Gastroesophageal sphincter (tissue), 4 donors: ENCODE measurements at regions not wholly inside any gene's neighbourhood (a gene's known extent, or its start where the extent isn't known, plus 50 kb on each side); places are given as distances from the start of the nearest gene placed in this dataset.

Experiments
- ATAC-seq: fragments of 150-250 bp; one replicate; pipeline ENCODE4 v1.9.1; 2016; ENCODE audit warnings: mild to moderate bottlenecking, moderate library complexity
- H3K27ac ChIP-seq, 4 donors: fragments of 200-600 bp; sonication (generic) in 3 of 4; 1 replicate in 3 of 4; 2 replicates in 1 of 4; pipeline ENCODE4 v1.5.1; 2016 to 2019
- H3K27me3 ChIP-seq: fragments of 200-600 bp; sonication (generic); one replicate; pipeline ENCODE4 v1.5.1; 2019
- H3K36me3 ChIP-seq, 2 donors: fragments of 200-600 bp; sonication (generic); one replicate each; pipeline ENCODE4 v1.5.1; 2019; ENCODE audit warnings: control low read depth in 1 of 2
- H3K4me1 ChIP-seq, 3 donors: fragments of 200-600 bp; sonication (generic); 1 replicate in 2 of 3; 2 replicates in 1 of 3; pipeline ENCODE4 v1.5.1; 2016 to 2019; ENCODE audit warnings: control low read depth in 2 of 3
- H3K4me3 ChIP-seq, 2 donors: fragments of 200-600 bp; sonication (generic); one replicate each; pipeline ENCODE4 v1.5.1; 2019; ENCODE audit warnings: mild to moderate bottlenecking in 1 of 2, moderate library complexity in 1 of 2
- H3K9me3 ChIP-seq, 3 donors: fragments of 200-600 bp; sonication (generic); one replicate each; pipeline ENCODE4 v1.5.1; 2017 to 2019; ENCODE audit warnings: control low read depth in 2 of 3
- CTCF ChIP-seq, 4 experiments: fragments of 200-600 bp in 2 of 4; fragments of 450-650 bp in 2 of 4; sonication (generic) in 1 of 4; IDR thresholded peaks; one replicate each; pipeline ENCODE4 v1.5.1; 2017 to 2019; ENCODE audit warnings: antibody characterized with exemption in 4 of 4, mild to moderate bottlenecking in 2 of 4, moderate library complexity in 2 of 4
- EP300 ChIP-seq: sonication (generic); formaldehyde crosslinking; IDR thresholded peaks from one replicate; pipeline ENCODE4 v1.6.1; 2017; ENCODE audit warnings: antibody characterized with exemption, mild to moderate bottlenecking
- POLR2A ChIP-seq, 2 donors: fragments of 450-650 bp; IDR thresholded peaks; one replicate each; pipeline ENCODE4 v1.6.1; 2017; ENCODE audit warnings: antibody characterized with exemption in 2 of 2, mild to moderate bottlenecking in 2 of 2, moderate library complexity in 1 of 2
- POLR2AphosphoS5 ChIP-seq: sonication (generic); formaldehyde crosslinking; IDR thresholded peaks from one replicate; pipeline ENCODE4 v1.6.1; 2017; ENCODE audit warnings: antibody characterized with exemption
- WGBS, 2 donors: methylation state at CpG; one replicate each; pipeline ENCODE4 v1.1.5; 2018; ENCODE audit warnings: low coverage in 1 of 2; 5-methylcytosine and 5-hydroxymethylcytosine counted together

- Histone ChIP-seq H3K27ac (no peak overlapping the region), H3K36me3 (no peaks in the 10 kb centered on the region), H3K9me3 (no peaks in the 10 kb centered on the region), H3K27me3 (peaks cover 96% of the 10 kb centered on the region), H3K4me1 (peaks cover 0 to 19% (median 0%) of the 10 kb centered on the region in 3 donors), H3K4me3 (no peak overlapping the region)
- TF ChIP-seq EP300 (no peak), POLR2AphosphoS5 (no peak), CTCF (IDR thresholded peaks at IDR 0.05) (no peak), POLR2A (IDR thresholded peaks at IDR 0.05) (no peak)
- WGBS, 2 donors = 89 to 90% methylated on average over 3 of the region's 5 CpGs
- no peak for ATAC-seq
These were observed 129.5 kb downstream of the GPX5 start for GRCh38 chr6:28655164-28655563.

DNA sequence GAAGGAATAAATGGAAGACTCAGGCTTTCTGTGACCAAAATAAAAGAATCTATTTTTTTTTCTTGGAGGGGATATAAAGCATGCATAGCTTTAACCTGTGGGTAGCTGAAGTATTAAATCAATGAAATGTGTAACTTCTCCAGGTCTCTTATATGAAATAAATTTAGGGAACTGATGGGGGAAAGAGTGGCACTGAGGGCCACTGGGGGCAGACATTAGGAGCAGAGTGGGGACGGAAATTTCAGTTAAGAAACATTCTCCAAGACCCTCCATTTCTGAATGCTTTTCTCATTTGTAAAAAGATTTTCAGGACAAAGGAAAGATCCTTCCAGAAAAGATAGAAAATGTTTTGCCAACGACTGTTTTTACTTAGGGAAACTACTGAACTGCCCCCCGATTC is 131.0 kb downstream of the GPX5 start:
- peaks cover 89% of the 10 kb centered on the region for H3K27me3 ChIP-seq
- WGBS, 2 donors = 8 to 29% methylated on average over 2 to 3 of the region's 3 CpGs
- ATAC-seq = no peak
- no peaks in the 10 kb centered on the region for H3K36me3 ChIP-seq
- H3K4me3 ChIP-seq = no peak overlapping the region
- H3K27ac ChIP-seq = no peak overlapping the region
- H3K9me3 ChIP-seq = no peaks in the 10 kb centered on the region
- no peak for TF ChIP-seq CTCF (IDR thresholded peaks at IDR 0.05)
- TF ChIP-seq EP300 = no peak
- TF ChIP-seq POLR2AphosphoS5 = no peak
- no peak for TF ChIP-seq POLR2A (IDR thresholded peaks at IDR 0.05)
- peaks cover 0 to 19% (median 0%) of the 10 kb centered on the region in 3 donors for H3K4me1 ChIP-seq

DNA sequence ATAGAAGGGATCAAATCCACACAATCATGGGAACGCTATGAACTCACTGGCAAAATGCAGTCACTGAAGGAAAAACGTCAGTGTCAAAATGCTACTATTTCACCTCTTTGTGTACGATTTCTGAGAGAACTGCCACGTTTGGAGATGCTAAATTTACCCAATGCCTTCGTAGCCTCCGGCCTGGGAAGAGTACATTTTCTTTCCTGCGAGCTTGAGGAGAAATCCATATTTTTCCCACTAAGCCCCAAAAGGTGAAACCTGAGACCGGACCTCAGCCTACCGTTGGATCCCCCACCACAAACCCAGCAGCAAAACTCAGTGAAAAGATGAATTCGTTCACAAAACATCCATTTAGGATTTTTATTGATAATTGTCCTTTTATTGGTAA is 131.7 kb downstream of the GPX5 start:
- no peak for ATAC-seq
- no peaks in the 10 kb centered on the region for H3K36me3 ChIP-seq
- peaks cover 89% of the 10 kb centered on the region for H3K27me3 ChIP-seq
- no peaks in the 10 kb centered on the region for H3K9me3 ChIP-seq
- H3K4me3 ChIP-seq = peak overlapping the region in 1 of 2 donors; percentile 43
- 4 to 8% methylated on average over 8 to 10 of the region's 10 CpGs for WGBS, 2 donors
- H3K4me1 ChIP-seq = peaks cover 0 to 19% (median 0%) of the 10 kb centered on the region in 3 donors
- TF ChIP-seq POLR2AphosphoS5 = no peak
- no peak overlapping the region for H3K27ac ChIP-seq

DNA sequence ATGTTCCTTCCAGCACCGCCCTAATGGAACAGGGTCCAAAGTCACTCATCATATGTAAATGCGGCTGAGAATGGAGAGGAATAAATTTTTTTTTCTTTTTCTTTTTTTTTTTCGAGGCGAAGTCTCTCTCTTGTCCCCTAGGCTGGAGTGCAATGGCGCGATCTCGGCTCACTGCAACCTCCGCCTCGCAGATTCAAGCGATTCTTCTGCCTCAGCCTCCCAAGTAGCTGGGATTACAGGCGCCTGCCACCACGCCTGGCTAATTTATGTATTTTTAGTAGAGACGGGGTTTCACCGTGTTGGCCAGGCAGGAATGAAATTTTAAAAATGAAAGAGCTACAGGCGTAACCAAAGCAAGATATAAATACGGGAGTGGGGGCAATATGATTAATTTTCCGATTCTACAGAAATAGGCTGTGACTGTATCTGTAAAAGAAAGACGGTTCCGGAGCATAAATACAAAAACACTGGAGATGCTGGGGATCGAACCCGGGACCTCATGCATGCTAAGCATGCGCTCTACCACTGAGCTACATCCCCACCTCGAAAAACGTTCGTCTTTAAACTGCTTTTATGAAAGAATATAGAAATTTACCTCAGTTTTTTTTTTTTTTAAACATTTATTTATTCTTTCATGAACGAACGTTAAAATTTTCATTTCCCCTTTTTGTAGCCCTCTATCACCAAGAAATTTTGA is 132.2 kb downstream of the GPX5 start:
- ATAC-seq = peak; percentile 46

More for the DNA sequence above, 132.2 kb downstream of the GPX5 start:
- TF ChIP-seq EP300 = no peak
- TF ChIP-seq POLR2AphosphoS5 = no peak
- no peak for TF ChIP-seq POLR2A (IDR thresholded peaks at IDR 0.05)
- no peak for TF ChIP-seq CTCF (IDR thresholded peaks at IDR 0.05)
- peak overlapping the region; percentile 18 to 43 for H3K4me3 ChIP-seq
- H3K27ac ChIP-seq = no peak overlapping the region
- H3K27me3 ChIP-seq = peaks cover 84% of the 10 kb centered on the region
- H3K36me3 ChIP-seq = no peaks in the 10 kb centered on the region
- H3K4me1 ChIP-seq = peaks cover 0 to 19% (median 0%) of the 10 kb centered on the region in 3 donors
- WGBS, 2 donors = 1 to 6% methylated on average over 16 to 25 of the region's 27 CpGs
- no peaks in the 10 kb centered on the region for H3K9me3 ChIP-seq
